ENCODE measurements at regions not wholly inside any gene's neighbourhood (a gene's known extent, or its start where the extent isn't known, plus 50 kb on each side); places are given as distances from the start of the nearest gene placed in this dataset.

DNA sequence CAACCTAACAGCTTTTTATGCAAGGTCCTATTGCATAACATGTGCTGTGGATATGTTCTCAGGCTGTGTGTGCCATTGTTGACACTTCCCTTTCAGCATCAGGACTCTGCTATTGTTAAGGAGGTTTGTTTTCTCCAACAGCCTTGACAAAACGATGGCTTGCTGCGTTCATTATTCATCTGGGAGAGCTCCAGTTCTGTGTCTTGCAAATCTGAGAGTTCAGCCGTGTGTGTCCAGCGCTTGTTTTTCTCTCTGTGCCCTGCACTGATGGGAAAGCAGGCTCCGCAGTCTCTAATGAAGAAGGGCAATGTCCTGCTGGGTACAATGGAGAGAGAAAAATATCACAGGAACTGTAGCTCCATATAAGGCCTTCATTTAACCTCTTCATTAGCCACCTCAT, 63.7 kb downstream of the CLDN17 start (continued):
- TF ChIP-seq, protein P1, sequence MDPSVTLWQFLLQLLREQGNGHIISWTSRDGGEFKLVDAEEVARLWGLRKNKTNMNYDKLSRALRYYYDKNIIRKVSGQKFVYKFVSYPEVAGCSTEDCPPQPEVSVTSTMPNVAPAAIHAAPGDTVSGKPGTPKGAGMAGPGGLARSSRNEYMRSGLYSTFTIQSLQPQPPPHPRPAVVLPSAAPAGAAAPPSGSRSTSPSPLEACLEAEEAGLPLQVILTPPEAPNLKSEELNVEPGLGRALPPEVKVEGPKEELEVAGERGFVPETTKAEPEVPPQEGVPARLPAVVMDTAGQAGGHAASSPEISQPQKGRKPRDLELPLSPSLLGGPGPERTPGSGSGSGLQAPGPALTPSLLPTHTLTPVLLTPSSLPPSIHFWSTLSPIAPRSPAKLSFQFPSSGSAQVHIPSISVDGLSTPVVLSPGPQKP (IDR thresholded peaks at IDR 0.05; ENCODE audit: low read depth, low read length) = no peak
- TF ChIP-seq SP1 (IDR thresholded peaks at IDR 0.05; ENCODE audit: low read depth, low read length) (no peak), CUX1 (IDR thresholded peaks at IDR 0.05; ENCODE audit: insufficient replicate concordance, low read depth, low read length) (no peak), BCLAF1 (IDR thresholded peaks at IDR 0.05) (no peak), RB1 (IDR thresholded peaks at IDR 0.05; ENCODE audit: borderline replicate concordance) (no peak)
- TF ChIP-seq, protein P2, sequence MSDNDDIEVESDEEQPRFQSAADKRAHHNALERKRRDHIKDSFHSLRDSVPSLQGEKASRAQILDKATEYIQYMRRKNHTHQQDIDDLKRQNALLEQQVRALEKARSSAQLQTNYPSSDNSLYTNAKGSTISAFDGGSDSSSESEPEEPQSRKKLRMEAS (IDR thresholded peaks at IDR 0.05; ENCODE audit: low read depth, low read length) = no peak
